CD4-positive, alpha-beta T cell treated with Interleukin-4 for 1 hour (primary cell): ENCODE measurements at regions not wholly inside any gene's neighbourhood (a gene's known extent, or its start where the extent isn't known, plus 50 kb on each side); places are given as distances from the start of the nearest gene placed in this dataset.
"Not testable (repeated sequence)": the region's sequence is repeated elsewhere in the genome, so short reads cannot be mapped to it uniquely, and the experiment has no call there.

Experiments
- DNase-seq, 2 donors: peaks; one replicate each; pipeline ENCODE4 v3.0.0-alpha.2; 2020 to 2022

GRCh38 chr13:46463719-46464118 is 76.7 kb upstream of the RUBCNL start:
- DNase-seq = no peak

- DNase-seq = not testable (repeated sequence)
Measured at GRCh38 chr13:46460223-46460622, 73.2 kb upstream of the RUBCNL start.

- not testable (repeated sequence) for DNase-seq
Measured at GRCh38 chr13:46457255-46457654, 70.2 kb upstream of the RUBCNL start.

GRCh38 chr13:46455924-46456323 is 68.9 kb upstream of the RUBCNL start:
- peak in 1 of 2 donors; percentile 33 for DNase-seq

GRCh38 chr13:46451145-46451544 is 64.1 kb upstream of the RUBCNL start:
- DNase-seq = not testable (repeated sequence)

GRCh38 chr13:46449949-46450348 is 62.9 kb upstream of the RUBCNL start:
- not testable (repeated sequence) for DNase-seq

- DNase-seq = not testable (repeated sequence)
Measured at GRCh38 chr13:46448148-46448547, 61.1 kb upstream of the RUBCNL start.

GRCh38 chr13:46437808-46438404 is 50.9 kb upstream of the RUBCNL start:
- DNase-seq = not testable (repeated sequence)
